ENCODE measurements at regions not wholly inside any gene's neighbourhood (a gene's known extent, or its start where the extent isn't known, plus 50 kb on each side); places are given as distances from the start of the nearest gene placed in this dataset.

GRCh38 chr6:170111816-170112582, 178.9 kb downstream of the DLL1 start:
- TF ChIP-seq CTCF (conservative IDR thresholded peaks at IDR 0.05; ENCODE audit: control insufficient read depth, insufficient read depth, low read depth, low read length) = no peak

GRCh38 chr6:170111141-170111664, 179.7 kb downstream of the DLL1 start:
- no peak for DNase-seq (ENCODE audit: low read depth)
- no peak overlapping the region for H3K4me3 ChIP-seq (ENCODE audit: control insufficient read depth, low read depth, low read length)
- no peak for TF ChIP-seq CTCF (conservative IDR thresholded peaks at IDR 0.05; ENCODE audit: control insufficient read depth, insufficient read depth, low read depth, low read length)

More at GRCh38 chr6:170111816-170112582, 178.9 kb downstream of the DLL1 start:
- no peak for DNase-seq (ENCODE audit: low read depth)
- H3K4me3 ChIP-seq (ENCODE audit: control insufficient read depth, low read depth, low read length) = no peak overlapping the region

GRCh38 chr6:170110201-170111140, 180.4 kb downstream of the DLL1 start:
- no peak for TF ChIP-seq CTCF (conservative IDR thresholded peaks at IDR 0.05; ENCODE audit: control insufficient read depth, insufficient read depth, low read depth, low read length)
- no peak overlapping the region for H3K4me3 ChIP-seq (ENCODE audit: control insufficient read depth, low read depth, low read length)
- no peak for DNase-seq (ENCODE audit: low read depth)

- DNase-seq (ENCODE audit: low read depth) = no peak
- H3K4me3 ChIP-seq (ENCODE audit: control insufficient read depth, low read depth, low read length) = no peak overlapping the region
- no peak for TF ChIP-seq CTCF (conservative IDR thresholded peaks at IDR 0.05; ENCODE audit: control insufficient read depth, insufficient read depth, low read depth, low read length)
These were observed 181.8 kb downstream of the DLL1 start for GRCh38 chr6:170108890-170109587.

- TF ChIP-seq CTCF (conservative IDR thresholded peaks at IDR 0.05; ENCODE audit: control insufficient read depth, insufficient read depth, low read depth, low read length) = no peak
- no peak for DNase-seq (ENCODE audit: low read depth)
- no peak overlapping the region for H3K4me3 ChIP-seq (ENCODE audit: control insufficient read depth, low read depth, low read length)
These were observed 182.4 kb downstream of the DLL1 start for GRCh38 chr6:170108456-170108855.

- no peak for DNase-seq (ENCODE audit: low read depth)
- no peak overlapping the region for H3K4me3 ChIP-seq (ENCODE audit: control insufficient read depth, low read depth, low read length)
- no peak for TF ChIP-seq CTCF (conservative IDR thresholded peaks at IDR 0.05; ENCODE audit: control insufficient read depth, insufficient read depth, low read depth, low read length)
These were observed 183.2 kb downstream of the DLL1 start for GRCh38 chr6:170107606-170108222.

All from fibroblast of mammary gland (primary cell).